Fibroblast of pulmonary artery (primary cell): ENCODE measurements at regions not wholly inside any gene's neighbourhood (a gene's known extent, or its start where the extent isn't known, plus 50 kb on each side); places are given as distances from the start of the nearest gene placed in this dataset.
"Not testable (repeated sequence)": the region's sequence is repeated elsewhere in the genome, so short reads cannot be mapped to it uniquely, and the experiment has no call there.

ENCODE experiments used
- DNase-seq: peaks from one replicate; pipeline ENCODE4 v3.0.0-alpha.2; 2010; ENCODE audit warnings: low read depth
- H3K4me3 ChIP-seq: replicated peaks from 2 replicates; pipeline ENCODE4 v1.5.1; 2011; ENCODE audit warnings: low read depth, mild to moderate bottlenecking, control low read depth, low read length, moderate library complexity
- CTCF ChIP-seq: IDR thresholded peaks from 2 replicates; pipeline ENCODE4 v1.5.1; 2011; ENCODE audit warnings: mild to moderate bottlenecking, control low read depth, low read length, inconsistent platforms; ENCODE audit errors: missing control alignments

GRCh38 chr4:162978398-162978797, 188.3 kb downstream of the NAF1 start:
- TF ChIP-seq CTCF = no peak
- H3K4me3 ChIP-seq = no peak overlapping the region
- no peak for DNase-seq

DNA sequence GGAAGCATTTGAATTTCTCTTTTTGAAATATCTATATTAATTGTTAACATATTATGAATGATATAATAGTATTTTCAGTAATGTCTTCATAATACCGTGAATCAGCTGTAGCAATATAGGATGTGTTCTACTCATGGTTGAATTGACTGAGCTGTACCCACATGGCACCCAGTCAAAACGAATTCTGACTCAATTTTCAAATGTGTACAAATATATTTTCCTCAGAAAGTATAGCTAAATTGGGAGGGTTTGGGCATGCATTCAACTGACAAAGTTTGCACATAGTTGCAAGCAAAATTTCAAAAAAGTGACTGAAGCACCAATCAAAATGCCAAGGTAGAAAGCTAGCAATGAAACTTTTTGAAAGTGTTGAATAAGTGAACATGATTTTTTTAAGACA, 188.9 kb downstream of the NAF1 start:
- H3K4me3 ChIP-seq = no peak overlapping the region
- TF ChIP-seq CTCF = no peak
- no peak for DNase-seq

DNA sequence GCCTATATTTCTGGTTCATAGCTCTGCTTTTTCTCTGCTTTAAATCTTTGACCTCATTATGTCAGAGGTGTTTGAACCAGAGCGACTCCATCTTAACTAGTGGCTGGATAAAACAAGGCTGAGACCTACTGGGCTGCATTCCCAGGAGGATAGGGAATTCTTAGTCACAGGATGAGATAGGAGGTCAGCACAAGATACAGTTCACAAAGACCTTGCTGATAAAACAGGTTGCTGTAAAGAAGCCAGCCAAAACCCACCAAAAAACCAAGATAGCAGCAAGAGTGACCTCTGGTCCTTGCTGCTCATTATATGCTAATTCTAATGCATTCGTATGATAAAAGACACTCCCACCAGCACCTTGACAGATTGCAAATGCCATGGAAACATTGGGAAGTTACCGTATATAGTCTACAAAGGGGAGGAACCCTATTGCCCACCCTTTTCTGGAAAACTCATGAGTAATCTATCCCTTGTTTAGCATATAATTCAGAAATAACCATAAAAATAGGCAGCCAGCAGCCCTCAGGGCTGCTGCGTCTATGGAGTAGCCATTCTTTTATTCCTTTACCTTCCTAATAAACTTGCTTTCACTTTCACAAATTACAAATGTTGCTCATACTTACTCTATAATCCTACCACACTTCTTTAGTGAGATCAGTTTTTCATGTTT, 193.9 kb downstream of the NAF1 start:
- no peak for TF ChIP-seq CTCF
- H3K4me3 ChIP-seq = no peak overlapping the region
- no peak for DNase-seq

DNA sequence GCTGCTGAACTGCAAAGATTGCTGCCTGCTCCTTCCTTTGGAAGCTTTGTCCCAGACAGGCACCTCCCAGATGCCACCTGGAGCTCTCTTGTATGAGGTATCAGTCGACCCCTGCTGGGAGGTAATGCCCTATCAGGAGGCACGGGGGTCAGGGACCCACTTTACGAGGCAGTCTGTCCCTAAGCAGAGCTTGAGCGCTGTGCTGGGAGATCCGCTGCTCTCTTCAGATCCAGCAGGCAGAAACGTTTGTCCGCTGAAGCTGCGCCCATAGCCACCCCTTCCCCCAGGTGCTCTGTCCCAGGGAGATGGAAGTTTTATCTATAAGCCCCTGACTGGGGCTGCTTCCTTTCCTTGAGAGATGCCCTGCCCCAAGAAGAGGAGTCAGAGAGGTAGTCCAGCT, 197.5 kb downstream of the NAF1 start:
- no peak for DNase-seq
- TF ChIP-seq CTCF = no peak

DNA sequence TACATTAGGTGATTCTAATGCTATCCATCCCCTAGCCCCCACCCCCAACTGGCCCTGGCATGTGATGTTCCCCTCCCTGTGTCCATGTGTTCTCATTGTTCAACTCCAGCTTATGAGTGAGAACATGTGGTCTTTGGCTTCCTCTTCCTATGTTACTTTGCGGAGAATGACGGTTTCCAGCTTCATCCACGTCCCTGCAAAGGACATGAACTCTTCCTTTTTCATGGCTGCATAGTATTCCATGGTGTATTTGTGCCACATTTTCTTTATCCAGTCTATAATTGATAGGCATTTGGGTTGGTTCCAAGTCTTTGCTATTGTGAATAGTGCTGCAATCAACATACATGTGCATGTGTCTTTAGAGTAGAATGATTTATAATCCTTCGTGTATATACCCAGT, 200.7 kb downstream of the NAF1 start:
- DNase-seq, H3K4me3 ChIP-seq: not testable (repeated sequence)

More for the DNA sequence above, 197.5 kb downstream of the NAF1 start:
- no peak overlapping the region for H3K4me3 ChIP-seq

DNA sequence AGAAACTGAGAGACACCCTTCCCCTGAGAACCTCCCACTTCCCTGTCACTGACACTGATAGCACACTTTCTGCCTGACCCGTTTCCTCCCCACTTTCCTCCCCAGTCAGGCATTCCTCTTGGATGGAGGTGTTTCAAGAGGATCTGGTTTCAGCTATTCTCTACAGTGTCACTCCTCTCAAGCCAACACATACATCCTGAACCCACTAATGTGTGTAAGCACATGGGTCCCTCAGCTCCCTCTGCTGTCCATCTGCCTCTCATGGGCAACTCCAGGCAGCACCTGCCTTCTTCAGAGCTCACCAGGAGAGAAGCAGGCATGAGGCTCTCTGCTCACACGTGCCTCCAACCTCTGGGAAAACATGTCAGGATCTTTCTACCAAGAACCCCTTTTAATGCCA, 207.6 kb downstream of the NAF1 start:
- no peak for TF ChIP-seq CTCF
- no peak for DNase-seq
- no peak overlapping the region for H3K4me3 ChIP-seq

DNA sequence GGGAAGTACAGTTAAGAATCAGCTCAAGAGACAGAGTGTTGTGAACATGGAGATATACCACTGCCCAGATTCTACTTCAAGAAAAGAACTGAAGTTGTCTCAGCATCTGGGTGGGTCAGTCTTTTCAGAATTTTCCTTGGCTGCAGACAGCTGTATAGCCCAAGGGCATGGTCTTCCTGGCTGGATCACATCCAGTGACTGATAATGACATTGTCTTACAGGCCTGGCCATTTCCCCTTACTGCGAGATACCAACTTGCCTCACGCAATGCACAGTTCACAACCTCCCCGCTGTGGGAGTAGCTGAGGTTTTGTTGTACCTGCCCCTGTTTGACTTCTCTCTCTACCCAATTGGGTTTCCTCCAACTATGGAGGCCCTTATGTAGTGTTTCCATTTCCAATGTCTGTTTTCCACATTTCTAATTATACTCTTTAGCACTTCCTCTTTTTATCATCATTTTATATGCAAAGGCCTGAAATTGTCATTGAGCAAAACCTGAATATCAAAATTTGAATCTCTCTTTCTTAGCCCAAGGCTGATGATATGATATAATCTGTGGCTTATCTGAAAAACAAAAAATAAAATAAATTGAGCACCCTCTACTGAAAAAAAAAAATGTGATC, 209.1 kb downstream of the NAF1 start:
- no peak for TF ChIP-seq CTCF
- no peak overlapping the region for H3K4me3 ChIP-seq
- DNase-seq = no peak
